NCI-H446 treated with DMSO at 0.1 percent for 48 hours (cell line): ENCODE measurements at regions not wholly inside any gene's neighbourhood (a gene's known extent, or its start where the extent isn't known, plus 50 kb on each side); places are given as distances from the start of the nearest gene placed in this dataset.
"Not testable (repeated sequence)": the region's sequence is repeated elsewhere in the genome, so short reads cannot be mapped to it uniquely, and the experiment has no call there.

ENCODE experiments used
- DNase-seq: peaks from one replicate; lab custom pipeline; 2025; lab: John Stamatoyannopoulos, UW

DNA sequence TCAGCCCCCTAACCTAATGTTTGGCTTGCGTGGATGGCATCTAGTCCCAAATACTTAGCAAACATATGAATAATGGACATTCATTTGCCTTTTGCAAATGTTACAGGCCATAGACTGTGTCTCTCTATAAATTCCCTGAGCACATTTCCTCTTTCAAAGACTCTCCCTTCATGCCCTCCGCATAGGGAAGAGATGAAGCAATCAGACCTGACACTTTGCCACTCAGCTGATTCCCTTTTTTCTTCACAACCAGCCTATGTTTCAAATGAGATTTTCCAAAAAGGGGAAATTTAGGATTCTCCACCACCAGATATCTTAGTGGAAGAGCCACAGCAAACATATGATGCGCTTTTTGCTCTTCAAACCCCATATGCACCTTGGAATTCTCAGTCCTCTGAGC is 453.7 kb downstream of the STK39 start:
- no peak for DNase-seq

DNA sequence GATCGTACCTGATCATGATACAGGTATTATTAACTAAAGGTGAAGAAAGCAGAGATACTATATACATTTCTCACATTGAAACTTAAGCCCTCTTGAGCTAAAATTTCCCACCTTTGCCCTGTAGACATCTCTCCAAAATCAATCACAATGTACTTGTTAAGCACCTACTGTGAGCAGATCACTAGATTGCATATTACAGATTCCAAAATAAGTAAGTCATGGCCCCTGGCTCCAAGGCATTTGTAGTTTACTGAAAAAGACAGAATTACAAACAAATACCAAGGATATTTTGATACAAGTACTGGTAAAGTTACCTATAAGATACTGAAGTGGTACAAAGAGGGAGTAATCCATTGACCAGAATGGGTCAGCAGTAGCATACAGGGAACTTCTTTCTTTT is 455.3 kb downstream of the STK39 start:
- DNase-seq: no peak

DNA sequence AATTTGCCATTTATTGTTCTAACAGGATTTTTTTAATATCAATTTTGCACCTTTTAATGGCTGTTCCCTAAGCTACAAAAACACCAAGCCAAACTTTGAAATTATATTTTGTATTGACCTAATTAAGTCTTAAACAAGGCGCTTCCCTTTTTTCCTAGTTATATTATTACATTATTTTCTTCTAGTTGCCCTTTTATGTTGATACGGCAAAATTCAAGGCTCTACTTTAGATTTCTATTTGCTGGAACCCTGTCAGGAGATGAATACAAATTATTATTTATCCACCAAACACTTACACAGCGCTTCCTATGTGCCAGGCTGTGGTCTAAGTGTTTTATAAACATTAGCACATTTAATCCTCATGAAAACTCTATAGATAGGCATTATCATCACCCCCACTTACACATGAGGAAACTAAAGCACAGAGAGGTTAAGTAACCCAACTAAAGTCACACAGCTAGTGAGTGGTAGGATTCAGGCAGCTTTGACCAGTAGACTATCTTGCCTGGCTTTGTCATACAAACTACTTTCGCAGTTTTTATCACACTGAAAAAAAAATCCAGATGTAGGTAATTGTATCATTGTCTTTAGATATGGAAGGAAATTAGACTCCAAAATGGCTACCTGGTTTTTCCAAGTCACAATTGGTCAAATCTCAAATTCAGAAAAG is 456.5 kb downstream of the STK39 start:
- DNase-seq: no peak

DNA sequence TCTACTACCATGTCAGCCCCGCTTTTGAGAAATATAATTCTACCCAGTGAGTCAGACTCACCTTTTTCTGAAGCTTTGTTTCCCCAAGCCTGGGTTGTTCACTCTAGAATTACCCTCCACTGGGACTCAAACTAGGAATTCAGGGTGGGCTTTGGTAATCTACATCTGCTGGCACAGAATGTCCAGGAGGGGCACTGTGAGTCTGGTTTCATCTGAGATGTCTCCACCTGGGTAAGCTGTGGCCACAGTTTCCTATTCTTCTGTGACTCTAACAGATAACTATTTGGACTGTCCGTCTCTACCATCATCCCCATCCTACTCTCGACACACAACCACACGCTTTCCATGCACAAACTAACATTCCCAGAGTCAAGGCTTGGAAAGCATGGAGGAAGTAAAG is 457.2 kb downstream of the STK39 start:
- no peak for DNase-seq

DNA sequence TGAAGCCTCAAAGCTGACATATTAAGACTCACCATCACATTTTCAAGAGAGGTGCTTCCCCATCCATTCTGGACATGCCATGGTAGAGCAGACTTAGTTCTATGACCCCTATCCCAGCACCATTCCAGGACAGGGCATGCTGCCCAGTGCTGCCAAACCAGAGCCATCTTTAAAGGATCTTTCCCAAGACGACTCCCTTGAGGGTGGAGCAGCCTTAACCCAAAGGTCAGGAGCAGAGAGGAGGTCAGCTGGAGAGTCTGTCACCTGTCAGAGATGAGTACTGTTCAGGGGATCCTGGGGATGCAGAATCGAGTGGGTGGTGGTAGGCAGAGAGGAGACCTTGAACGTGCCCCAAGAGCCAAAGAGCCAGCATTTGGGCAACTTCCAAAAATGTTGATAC is 459.8 kb downstream of the STK39 start:
- no peak for DNase-seq

DNA sequence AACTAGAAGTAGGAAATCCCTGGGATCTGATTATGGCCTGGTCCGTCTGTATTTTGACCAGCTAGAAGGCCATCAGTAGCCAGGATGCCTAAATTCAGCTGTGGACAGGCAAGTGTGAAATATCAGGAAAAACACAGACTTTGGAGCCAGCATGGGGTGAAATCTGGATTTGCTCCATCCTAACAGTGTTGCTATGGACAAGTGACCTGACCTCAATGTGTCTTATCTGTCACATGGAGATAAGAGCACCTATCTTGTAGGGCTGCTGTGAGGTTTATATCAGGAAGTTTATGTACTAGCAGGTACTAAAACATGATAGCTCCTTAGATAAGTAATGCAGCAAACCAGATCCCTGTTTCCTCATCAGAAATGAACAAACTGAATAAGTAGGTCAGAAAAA is 460.4 kb downstream of the STK39 start:
- no peak for DNase-seq

DNA sequence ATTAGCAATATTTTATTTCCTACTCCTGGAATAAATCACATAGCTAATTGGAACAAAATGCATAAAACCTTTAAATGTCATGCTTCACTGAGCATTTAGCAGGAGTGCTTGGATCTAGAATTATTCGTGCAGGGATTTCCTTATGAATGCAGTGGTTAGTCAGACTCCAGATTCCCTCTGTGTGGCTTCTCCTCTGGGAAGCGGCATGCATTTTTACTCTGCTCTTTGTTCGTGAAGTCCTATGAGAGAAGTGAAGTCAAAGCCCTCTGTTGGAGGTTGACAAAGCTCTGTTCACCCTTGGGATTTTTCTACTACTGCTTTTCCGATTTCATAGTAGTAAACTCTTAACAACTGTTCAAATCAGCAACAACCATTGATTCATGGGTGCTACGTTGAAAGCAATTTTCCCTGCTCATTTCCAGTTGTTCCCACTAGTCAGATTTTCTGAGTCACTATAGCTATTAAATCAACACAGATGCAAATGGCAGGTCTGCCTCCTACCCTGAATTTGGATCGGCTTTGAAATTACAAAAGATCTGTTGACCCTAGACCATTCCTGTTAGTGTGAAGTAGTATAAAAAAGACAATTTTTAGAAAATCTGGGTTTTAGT is 461.7 kb downstream of the STK39 start:
- no peak for DNase-seq

DNA sequence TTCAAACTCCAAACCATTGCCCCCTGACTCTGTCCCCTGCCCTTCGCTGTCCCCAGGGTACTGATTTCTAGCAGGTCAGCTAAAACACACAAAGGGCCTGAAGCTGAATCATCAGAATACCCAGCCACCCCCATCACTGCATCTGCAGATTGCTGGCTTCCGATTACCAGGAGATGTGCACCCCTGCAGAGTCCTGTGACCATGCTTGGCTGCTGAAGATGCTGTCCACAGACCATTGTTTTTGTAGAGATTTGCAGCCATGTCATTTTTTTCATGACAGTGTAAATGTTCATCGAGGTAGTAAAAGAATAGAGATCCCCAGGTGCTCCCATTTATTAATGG is 463.3 kb downstream of the STK39 start:
- DNase-seq: no peak

DNA sequence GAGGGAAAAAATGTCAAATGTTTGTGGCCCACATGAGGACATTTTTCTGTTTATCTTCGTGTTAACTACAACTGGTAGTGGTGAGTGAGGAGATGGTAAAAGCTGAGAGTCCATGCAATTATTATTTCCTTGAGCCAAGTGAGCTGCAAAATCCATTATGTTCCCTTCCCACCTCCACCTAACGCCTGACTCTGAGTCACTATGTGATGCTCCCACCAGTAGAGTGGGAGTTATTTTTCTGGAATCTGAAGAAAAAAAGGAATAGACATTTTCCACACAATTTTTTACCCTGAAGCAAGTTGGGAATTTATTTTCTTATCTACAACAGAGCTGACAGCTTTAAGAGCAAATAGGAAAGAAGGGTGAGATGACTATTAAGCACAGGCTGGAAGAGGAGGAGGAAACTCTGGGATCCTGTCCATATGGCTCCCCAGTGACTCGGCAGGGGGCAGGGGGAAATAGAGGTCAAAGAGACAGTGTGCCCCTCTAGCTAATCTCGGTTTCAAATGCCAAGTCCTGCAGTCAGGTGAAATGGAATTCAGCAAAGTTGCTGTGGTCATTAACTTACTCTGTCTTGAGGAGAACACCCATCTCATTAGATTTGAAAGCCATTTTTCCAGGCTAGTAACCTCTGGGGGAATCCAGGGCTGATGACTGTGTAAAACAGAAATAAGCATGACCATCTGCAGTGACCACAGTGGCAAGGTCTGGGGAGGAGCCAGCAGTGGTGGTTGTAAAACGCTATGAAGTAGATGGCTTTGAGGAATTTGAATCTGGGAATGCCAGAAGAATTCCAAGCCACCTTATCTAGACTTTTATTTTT is 463.9 kb downstream of the STK39 start:
- no peak for DNase-seq

DNA sequence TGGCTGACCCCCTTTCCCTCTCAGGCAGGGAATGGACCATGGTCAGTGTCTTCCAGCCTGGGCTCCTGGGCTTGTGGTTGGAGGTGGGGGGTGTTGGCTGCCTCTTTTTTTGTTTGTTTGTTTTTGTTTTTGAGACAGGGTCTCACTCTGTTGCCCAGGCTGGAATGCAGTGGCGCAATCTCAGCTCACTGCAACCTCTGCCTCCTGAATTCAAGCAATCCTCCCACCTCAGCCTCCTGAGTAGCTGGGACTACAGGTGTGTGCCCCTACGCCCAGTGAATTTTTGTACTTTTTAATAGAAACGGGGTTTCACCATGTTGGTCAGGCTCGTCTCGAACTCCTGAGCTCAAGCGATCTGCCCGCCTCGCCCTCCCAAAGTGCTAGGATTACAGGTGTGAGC is 465.8 kb downstream of the STK39 start:
- DNase-seq: not testable (repeated sequence)

DNA sequence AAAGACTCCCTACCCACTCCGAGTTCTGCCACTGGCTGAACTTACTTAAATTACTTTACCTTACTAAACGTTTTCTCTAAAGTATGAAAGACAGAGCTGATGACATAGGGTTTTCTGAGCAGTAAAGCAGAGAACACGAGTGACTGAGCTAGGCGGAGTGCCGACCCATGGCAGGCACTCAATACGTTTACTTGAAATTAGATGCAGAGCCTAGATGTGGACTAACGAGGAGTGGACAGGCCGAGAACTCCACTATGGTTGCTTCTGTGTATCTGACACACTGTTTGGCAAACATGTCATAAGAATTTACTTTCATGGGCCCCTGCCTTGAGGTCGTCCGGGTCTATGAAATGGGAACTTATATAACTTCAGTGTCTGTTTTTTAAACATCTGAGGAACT is 471.0 kb downstream of the STK39 start:
- DNase-seq: no peak

DNA sequence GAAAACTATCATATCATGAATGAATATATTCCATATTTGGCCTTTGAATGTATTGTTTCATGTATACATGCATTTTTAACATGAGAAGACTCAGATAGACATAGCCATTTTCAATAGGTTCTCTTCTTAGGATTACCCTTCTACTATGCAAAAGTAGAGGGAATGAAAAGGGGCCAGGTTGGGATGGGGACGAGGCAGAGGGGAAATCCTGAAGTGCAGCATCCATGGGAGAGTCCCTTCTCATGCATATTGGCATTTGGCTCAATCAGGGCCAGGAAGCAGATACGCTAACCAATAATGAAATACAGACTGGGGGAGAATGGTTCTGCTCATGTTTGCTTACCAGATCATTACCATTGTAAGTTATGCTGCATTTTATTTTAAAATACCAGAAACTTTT is 475.8 kb downstream of the STK39 start:
- DNase-seq: no peak

DNA sequence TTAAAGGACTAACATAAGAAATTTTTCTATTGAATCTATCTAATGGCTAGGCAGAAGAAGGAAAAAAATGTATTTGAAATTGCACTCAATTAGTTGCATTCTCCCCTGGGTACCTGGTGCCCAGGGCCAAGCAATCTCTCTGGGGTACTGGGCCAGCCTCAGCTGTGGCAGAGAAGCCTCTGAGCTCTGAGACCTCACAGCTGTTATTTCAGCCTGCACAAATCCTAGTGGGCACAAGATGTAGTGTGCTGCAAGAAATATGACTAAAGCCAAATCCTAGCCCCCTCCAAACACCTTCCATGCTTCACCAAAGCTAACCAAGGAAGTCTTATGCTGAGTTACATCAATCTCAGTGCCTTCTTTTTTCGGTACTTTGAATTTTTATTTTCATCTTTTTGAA is 478.4 kb downstream of the STK39 start:
- no peak for DNase-seq

DNA sequence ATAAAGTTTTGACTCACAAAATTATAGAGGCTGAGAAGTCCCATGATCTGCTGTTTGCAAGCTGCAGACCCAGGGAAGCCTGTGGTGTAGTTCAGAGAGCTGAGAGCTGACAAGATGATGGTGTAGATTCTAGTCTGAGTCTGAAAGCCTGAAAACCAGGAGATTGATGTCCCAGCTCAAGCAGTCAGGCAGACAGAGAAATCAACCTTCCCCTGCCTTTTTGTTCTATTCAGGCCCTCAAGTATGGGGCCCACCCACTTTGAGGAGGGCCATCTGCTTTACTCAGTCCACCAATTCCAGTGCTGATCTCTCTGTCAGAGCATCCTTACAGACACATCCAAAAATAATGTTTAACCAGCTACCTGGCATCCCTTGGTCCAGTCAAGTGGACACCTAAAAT is 479.6 kb downstream of the STK39 start:
- DNase-seq: no peak

DNA sequence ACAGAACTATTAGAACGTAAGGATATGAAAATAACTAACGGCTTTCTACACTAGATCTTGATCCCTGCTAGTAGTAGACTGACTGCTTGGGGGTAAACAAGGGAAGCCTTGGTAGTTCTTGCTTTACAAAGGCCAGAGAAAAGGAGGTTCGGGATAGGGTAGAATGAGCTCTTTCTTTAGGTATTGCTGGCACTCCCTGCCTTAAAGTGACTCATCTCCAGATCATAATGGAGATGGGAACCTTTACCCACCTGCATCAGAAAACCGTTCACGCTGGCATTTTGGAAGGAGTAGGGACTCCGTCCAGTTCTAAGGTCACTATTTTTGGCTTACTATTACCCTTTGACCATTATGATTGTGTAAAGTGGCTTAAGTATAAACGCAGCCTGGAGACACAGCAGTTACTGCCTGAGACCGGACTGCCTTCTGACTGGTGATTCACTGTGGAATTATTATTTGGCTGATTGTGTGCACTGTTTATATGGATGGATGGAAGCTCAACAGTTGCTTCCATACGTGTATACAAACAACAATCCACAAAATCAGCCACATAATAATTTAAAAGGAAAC is 482.5 kb downstream of the STK39 start:
- no peak for DNase-seq

DNA sequence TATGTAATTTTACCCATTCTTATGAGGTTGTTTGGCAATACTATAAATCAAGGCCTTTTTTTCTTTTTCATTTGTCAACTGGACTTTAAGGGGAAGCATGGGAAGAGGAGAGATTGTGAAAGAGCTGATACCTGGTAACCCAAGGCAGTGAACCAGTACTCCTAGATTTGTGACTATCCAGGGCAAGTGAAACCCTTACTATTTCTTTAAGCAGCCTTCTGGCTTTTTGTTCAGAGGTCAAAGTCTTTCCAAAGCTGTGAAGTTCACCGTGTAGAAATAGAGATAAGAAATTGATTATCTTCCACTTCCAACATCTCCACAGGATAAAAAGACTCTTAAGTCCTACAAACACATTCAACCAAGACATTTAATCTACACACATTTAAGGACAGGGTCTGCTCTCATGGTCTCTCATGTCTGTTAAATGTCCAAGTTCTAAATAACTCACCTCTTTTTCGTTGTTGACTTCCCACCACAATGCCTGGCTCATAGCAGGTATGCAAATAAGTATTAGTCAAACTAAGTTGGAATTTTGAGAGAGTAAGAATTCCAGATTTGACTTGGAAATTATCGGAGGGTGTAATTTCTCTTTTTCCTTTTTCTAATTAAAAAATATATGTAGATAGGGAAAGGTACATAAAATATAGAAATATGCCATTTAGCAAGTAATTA is 485.8 kb downstream of the STK39 start:
- no peak for DNase-seq

DNA sequence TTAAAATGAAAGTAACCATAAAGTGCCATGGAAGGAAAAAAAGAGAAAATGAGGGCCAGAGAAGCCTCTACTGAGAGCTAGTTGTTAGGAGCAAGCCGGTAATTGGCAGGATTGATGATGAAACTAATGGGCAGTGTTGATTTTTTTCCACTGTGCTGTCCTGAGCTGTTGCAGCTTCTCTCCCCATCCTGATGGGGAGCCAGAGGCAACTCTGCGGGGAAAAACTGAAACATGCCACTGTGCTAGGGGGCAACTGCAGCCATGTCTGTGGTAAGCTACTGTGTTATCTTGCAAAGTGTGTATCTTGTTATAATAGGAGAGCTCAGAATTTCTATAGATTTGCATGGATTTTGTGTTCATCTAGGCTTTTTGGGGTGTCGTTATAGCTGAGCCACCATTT is 487.9 kb downstream of the STK39 start:
- DNase-seq: no peak

DNA sequence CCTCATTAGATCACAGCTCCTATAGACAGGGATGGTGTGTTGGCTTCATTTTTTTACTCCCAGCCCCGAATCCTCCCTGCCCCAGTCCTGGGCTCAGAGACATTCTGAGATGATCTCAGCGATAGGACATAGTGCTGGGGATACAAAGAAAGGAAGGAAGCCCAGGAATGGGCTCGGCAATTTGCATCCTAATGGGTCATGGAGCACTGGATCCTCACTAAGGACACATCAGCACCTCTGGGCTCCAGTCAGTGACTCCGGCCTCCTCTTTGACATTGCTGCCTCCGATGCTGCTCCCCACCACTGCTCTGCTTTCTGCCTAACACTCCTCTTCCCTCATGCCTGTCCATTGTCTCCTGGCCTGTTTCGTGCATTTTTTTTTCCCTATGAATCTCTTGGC is 489.1 kb downstream of the STK39 start:
- DNase-seq: no peak

DNA sequence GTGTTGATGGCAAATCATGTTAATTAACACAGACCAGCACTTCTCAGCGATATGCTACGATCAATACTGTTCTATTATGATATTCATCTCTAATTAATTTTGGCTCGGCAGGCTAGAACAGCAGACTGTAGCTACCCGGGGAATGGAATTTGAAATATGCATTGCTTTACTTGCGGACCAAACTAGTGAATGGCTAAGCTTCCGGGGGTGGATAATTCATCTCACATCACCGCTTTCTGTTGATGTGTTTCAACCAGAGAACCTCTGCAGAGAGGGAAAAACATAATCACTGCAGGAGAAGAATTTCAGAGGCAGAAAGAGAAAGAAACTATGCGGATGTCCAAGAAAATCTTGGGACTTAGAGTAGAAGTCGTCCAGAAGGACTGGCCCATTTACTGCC is 490.9 kb downstream of the STK39 start:
- no peak for DNase-seq

DNA sequence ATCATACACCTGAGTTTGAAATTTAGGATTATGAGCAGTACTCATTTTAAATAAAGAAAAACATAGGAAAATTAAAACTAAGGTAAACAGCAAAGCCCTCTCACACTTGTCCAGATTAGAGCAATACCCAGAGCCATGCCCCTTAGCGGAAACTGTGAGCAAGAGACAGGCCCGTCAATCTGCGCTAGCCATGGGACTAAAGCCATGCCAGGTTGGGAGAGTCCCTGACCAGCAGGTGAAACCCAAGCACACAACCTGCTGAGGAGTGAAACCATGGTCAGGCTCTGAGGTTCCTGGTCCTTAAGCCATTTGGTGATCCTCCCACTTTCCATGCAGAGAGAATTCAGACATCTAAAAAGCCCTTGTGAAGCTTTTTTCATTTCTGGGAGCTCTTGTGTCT is 494.3 kb downstream of the STK39 start:
- no peak for DNase-seq

DNA sequence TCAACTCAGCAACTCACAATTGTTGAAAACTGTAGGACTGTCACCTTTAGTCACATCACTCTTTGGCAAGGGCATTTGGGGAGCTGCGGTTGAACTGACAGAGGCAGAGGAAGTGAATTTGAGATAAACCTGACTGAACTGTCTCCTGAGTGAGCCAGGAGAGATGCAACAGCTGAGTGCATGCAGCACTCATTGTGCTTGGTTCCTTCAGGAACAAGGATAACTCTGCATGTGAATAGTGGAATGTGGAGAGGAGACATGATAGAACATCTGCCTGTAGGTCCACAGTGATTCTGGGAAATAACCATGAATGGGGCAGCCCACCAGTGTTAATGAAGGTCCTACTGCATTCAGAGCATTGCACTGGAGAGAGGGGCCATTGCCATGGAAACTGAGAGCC is 494.7 kb downstream of the STK39 start:
- no peak for DNase-seq

DNA sequence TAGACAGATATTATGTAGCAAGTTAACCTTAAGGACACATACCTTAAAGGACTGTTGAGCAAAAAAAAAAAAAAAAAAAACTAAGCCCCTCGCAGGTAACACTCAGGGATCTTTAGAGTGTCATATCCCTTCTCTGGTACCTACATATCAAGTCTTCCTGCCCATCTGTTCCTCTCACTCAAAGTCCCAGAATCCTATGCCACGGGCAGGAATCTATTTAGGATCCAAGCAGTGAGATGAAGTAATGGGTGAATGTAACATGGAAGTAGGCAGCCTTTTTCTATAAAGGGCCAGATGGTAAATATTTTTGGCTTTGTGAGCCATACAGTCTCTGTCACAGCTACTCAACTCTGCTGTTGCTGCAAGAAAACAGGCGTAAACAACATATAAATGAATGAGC is 496.7 kb downstream of the STK39 start:
- no peak for DNase-seq

DNA sequence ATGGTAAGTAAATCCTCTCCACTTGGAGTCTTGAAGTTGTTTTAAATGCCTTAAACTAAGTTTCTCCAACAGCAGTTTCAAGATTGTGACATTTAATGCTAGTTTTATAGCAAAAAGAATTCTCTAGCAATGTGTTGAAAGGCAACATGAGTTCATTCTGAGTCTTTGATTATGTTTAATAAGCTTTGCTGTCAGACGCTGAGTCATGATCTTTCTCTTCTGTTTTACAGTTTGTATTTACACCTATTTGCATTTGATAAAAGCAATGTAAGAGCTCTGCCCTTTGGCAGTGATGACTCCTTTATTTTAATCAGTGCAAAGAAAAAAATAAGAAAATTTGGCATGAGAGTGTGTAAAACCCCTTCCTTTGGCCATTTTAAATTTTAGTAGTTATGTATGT is 497.7 kb downstream of the STK39 start:
- no peak for DNase-seq
